OCI-LY3 (cell line): ENCODE measurements at regions not wholly inside any gene's neighbourhood (a gene's known extent, or its start where the extent isn't known, plus 50 kb on each side); places are given as distances from the start of the nearest gene placed in this dataset.

Source experiments
- H2AFZ ChIP-seq: fragments of 200-600, 300-600 bp; shearing (Covaris generic); 2 replicates; pipeline ENCODE4 v1.6.0; 2014; ENCODE audit warnings: antibody characterized with exemption, low read depth, low read length
- H3K27ac ChIP-seq: fragments of 200-600, 300-600 bp; sonication (generic); 2 replicates; pipeline ENCODE4 v1.5.1; 2014; ENCODE audit warnings: mild to moderate bottlenecking, low read length, moderate library complexity, mixed read lengths
- H3K27me3 ChIP-seq: fragments of 200-600, 300-600 bp; sonication (generic); 2 replicates; pipeline ENCODE4 v1.6.1; 2014; ENCODE audit warnings: low read depth, low read length, mixed read lengths
- H3K36me3 ChIP-seq: fragments of 200-600, 300-600 bp; sonication (generic); replicated peaks from 2 replicates; pipeline ENCODE3; 2014; ENCODE audit warnings: low read depth, low read length, mixed read lengths
- H3K4me1 ChIP-seq: fragments of 300-600, 200-600 bp; sonication (generic); 2 replicates; pipeline ENCODE4 v1.6.1; 2014; ENCODE audit warnings: low read length, mixed read lengths
- H3K4me2 ChIP-seq: fragments of 200-600, 300-600 bp; sonication (generic); 2 replicates; pipeline ENCODE4 v1.6.1; 2014; ENCODE audit warnings: low read length, mixed read lengths
- H3K4me3 ChIP-seq: fragments of 300-600, 200-600 bp; sonication (generic); 2 replicates; pipeline ENCODE4 v1.5.1; 2014; ENCODE audit warnings: antibody characterized with exemption, mild to moderate bottlenecking, low read length, moderate library complexity
- H3K79me2 ChIP-seq: fragments of 300-600, 200-600 bp; shearing (Covaris generic); 2 replicates; pipeline ENCODE4 v1.6.1; 2014; ENCODE audit warnings: mild to moderate bottlenecking, low read length, mixed read lengths
- H3K9ac ChIP-seq: fragments of 300-600, 200-600 bp; shearing (Covaris generic); 2 replicates; pipeline ENCODE4 v1.6.0; 2014; ENCODE audit warnings: mild to moderate bottlenecking, low read length, moderate library complexity
- H3K9me3 ChIP-seq: fragments of 200-600, 300-600 bp; shearing (Covaris generic); 2 replicates; pipeline ENCODE4 v1.6.1; 2014; ENCODE audit warnings: low read length, mixed read lengths; ENCODE audit not compliant: insufficient read depth
- H4K20me1 ChIP-seq: fragments of 200-600, 300-600 bp; sonication (generic); 2 replicates; pipeline ENCODE4 v1.6.1; 2016; ENCODE audit warnings: low read length, mixed read lengths; ENCODE audit not compliant: insufficient read depth
- EZH2phosphoT487 ChIP-seq: fragments of 200-600 bp; shearing (Covaris generic); IDR thresholded peaks from 2 replicates; pipeline ENCODE4 v1.6.1; 2018; ENCODE audit warnings: antibody characterized with exemption, mixed run types, low read depth
- TF ChIP-seq, protein P1 (sequence below): fragments of 200-600, 300-600 bp; sonication (generic); IDR thresholded peaks from 2 replicates; pipeline ENCODE4 v1.5.1; 2014; ENCODE audit warnings: antibody characterized with exemption, low read length, low read depth

DNA sequence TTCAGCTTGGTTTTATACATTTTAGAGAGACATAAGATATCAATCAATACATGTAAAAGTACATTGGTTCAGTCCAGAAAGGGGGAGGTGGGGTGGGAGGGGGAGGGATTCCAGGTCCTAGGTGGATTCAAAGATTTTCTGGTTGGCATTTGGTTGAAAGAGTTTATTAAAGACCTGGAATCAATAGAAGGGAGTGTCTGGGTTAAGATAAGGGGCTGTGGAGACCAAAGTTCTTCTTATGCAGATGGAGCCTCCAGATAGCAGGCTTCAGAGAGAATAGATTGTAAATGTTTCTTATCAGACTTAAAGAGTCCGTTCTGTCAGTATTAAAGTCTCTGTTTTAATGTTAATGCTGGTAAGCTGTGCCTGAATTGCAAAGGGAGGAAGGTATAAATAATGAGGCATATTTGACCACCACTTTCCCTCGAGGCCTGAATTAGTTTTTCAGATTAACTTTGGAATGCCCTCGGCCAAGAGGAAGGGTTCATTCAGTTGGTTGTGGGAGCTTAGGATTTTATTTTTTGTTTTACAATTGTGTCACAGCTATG, 169.9 kb downstream of the AASDH start:
- H2AFZ ChIP-seq = no peak overlapping the region
- H3K79me2 ChIP-seq = no peaks in the 10 kb centered on the region
- no peak overlapping the region for H3K9ac ChIP-seq
- no peaks in the 10 kb centered on the region for H3K27me3 ChIP-seq
- no peak overlapping the region for H3K27ac ChIP-seq
- no peaks in the 10 kb centered on the region for H4K20me1 ChIP-seq
- H3K4me1 ChIP-seq = no peaks in the 10 kb centered on the region
- no peak overlapping the region for H3K4me3 ChIP-seq
- H3K36me3 ChIP-seq = no peaks in the 10 kb centered on the region
- TF ChIP-seq, protein P1, sequence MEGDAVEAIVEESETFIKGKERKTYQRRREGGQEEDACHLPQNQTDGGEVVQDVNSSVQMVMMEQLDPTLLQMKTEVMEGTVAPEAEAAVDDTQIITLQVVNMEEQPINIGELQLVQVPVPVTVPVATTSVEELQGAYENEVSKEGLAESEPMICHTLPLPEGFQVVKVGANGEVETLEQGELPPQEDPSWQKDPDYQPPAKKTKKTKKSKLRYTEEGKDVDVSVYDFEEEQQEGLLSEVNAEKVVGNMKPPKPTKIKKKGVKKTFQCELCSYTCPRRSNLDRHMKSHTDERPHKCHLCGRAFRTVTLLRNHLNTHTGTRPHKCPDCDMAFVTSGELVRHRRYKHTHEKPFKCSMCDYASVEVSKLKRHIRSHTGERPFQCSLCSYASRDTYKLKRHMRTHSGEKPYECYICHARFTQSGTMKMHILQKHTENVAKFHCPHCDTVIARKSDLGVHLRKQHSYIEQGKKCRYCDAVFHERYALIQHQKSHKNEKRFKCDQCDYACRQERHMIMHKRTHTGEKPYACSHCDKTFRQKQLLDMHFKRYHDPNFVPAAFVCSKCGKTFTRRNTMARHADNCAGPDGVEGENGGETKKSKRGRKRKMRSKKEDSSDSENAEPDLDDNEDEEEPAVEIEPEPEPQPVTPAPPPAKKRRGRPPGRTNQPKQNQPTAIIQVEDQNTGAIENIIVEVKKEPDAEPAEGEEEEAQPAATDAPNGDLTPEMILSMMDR = no peak
- no peak for TF ChIP-seq EZH2phosphoT487
- H3K4me2 ChIP-seq = no peak overlapping the region
- no peaks in the 10 kb centered on the region for H3K9me3 ChIP-seq

DNA sequence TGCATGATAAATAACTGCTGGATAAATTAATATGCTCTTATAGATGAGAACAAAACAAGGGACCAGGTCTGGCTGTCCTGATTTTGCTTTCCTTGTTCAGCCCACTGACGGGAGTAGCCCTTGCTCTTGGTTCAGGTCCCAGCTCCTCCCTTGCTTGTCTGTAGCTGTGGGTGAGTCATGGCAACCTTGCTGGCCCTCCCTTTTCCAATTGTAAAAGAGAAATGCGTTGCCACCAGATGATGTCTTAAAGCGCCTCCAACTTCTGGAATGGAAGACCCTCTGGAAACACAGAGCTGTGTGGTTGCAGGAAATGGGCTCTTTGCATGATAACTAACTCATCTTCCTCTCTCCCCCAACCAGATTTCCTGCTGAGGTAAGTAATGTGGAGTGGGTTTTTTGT, 171.4 kb downstream of the AASDH start:
- TF ChIP-seq, protein P1 = no peak
- no peak for TF ChIP-seq EZH2phosphoT487

DNA sequence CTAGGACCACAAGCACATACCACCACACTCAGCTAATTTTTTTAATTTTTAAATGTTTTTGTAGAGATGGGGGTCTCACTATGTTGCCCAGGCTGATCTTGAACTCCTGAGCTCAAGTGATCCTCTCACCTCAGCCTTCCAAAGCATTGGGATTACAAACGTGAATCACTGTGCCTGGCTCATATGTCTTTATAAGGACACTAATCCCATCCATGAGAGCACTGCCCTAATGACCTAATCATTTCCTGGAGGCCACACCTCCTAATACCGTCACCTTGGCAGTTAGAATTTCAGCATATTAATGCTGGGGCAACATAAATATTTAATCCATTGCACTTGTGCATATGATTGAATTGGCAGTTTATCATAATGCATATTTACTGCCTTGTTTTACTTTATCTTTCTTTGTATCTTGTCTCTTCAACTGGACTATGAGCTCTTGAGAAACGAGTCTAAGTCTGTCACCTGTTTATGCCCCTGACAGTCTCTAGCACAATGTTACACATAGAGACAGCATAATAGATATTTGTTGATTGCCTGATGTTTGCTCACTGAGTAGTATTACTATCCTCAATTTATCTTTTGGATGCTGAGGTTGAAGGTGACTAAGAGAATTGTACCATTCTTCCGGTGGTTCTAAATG, 172.0 kb downstream of the AASDH start:
- H4K20me1 ChIP-seq = no peaks in the 10 kb centered on the region
- no peak for TF ChIP-seq EZH2phosphoT487
- TF ChIP-seq, protein P1 = no peak
- no peak overlapping the region for H3K27ac ChIP-seq
- H3K4me2 ChIP-seq = no peak overlapping the region
- no peaks in the 10 kb centered on the region for H3K27me3 ChIP-seq
- H3K36me3 ChIP-seq = peaks cover 6% of the 10 kb centered on the region
- no peak overlapping the region for H2AFZ ChIP-seq
- H3K4me3 ChIP-seq = no peak overlapping the region
- no peak overlapping the region for H3K9ac ChIP-seq
- no peaks in the 10 kb centered on the region for H3K4me1 ChIP-seq
- H3K9me3 ChIP-seq = peaks cover 6% of the 10 kb centered on the region; the same call in 1 of the 2 replicates
- no peaks in the 10 kb centered on the region for H3K79me2 ChIP-seq

More for the DNA sequence above, 171.4 kb downstream of the AASDH start:
- Histone ChIP-seq H3K36me3 (peaks cover 6% of the 10 kb centered on the region), H3K27ac (no peak overlapping the region), H3K4me2 (no peak overlapping the region), H4K20me1 (no peaks in the 10 kb centered on the region), H3K9ac (no peak overlapping the region), H3K9me3 (peaks cover 6% of the 10 kb centered on the region; the same call in 1 of the 2 replicates), H3K27me3 (no peaks in the 10 kb centered on the region), H3K79me2 (no peaks in the 10 kb centered on the region), H2AFZ (no peak overlapping the region), H3K4me1 (no peaks in the 10 kb centered on the region), H3K4me3 (no peak overlapping the region)

DNA sequence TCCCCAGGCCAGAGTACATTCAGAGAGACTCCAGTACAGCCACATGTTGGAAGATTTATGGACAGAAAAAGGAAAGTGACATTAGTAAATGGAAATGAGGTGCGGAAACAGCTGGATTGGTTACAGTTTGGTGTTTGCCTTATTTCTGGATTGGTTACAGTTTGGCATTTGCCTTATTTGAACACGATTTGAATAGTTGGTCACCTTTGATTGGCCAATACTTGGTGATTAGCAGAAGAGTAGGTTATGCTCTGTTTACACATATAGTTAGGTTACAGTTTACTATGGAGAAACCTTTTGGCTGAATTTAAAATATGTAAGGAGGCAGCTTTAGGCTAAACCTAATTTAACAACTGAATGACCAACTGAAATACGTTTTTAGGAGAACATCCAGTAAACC, 173.7 kb downstream of the AASDH start:
- H3K36me3 ChIP-seq = peaks cover 6% of the 10 kb centered on the region
- H3K9ac ChIP-seq = no peak overlapping the region
- H3K27me3 ChIP-seq = no peaks in the 10 kb centered on the region
- H3K79me2 ChIP-seq = no peaks in the 10 kb centered on the region
- no peaks in the 10 kb centered on the region for H4K20me1 ChIP-seq
- H2AFZ ChIP-seq = no peak overlapping the region
- peaks cover 6% of the 10 kb centered on the region; the same call in 1 of the 2 replicates for H3K9me3 ChIP-seq
- no peak overlapping the region for H3K4me3 ChIP-seq
- no peaks in the 10 kb centered on the region for H3K4me1 ChIP-seq
- no peak overlapping the region for H3K27ac ChIP-seq
- H3K4me2 ChIP-seq = no peak overlapping the region
- TF ChIP-seq, protein P1 = no peak
- TF ChIP-seq EZH2phosphoT487 = no peak
